ENCODE measurements at regions not wholly inside any gene's neighbourhood (a gene's known extent, or its start where the extent isn't known, plus 50 kb on each side); places are given as distances from the start of the nearest gene placed in this dataset.

- TF ChIP-seq CTCF (IDR thresholded peaks at IDR 0.05) (no peak), PRRX2 (CRISPR knock-in tag; IDR thresholded peaks at IDR 0.05) (no peak), ESRRA (CRISPR knock-in tag; IDR thresholded peaks at IDR 0.05; ENCODE audit: borderline replicate concordance) (no peak), ZNF512 (CRISPR knock-in tag; IDR thresholded peaks at IDR 0.05; ENCODE audit: borderline replicate concordance) (no peak)
- TF ChIP-seq, protein P1, sequence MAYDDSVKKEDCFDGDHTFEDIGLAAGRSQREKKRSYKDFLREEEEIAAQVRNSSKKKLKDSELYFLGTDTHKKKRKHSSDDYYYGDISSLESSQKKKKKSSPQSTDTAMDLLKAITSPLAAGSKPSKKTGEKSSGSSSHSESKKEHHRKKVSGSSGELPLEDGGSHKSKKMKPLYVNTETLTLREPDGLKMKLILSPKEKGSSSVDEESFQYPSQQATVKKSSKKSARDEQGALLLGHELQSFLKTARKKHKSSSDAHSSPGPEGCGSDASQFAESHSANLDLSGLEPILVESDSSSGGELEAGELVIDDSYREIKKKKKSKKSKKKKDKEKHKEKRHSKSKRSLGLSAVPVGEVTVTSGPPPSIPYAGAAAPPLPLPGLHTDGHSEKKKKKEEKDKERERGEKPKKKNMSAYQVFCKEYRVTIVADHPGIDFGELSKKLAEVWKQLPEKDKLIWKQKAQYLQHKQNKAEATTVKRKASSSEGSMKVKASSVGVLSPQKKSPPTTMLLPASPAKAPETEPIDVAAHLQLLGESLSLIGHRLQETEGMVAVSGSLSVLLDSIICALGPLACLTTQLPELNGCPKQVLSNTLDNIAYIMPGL (CRISPR knock-in tag; IDR thresholded peaks at IDR 0.05), result no peak
These were observed 2125.8 kb upstream of the WWC1 start for GRCh38 chr5:166165596-166165995.
